ENCODE measurements at regions not wholly inside any gene's neighbourhood (a gene's known extent, or its start where the extent isn't known, plus 50 kb on each side); places are given as distances from the start of the nearest gene placed in this dataset.
"Not testable (repeated sequence)": the region's sequence is repeated elsewhere in the genome, so short reads cannot be mapped to it uniquely, and the experiment has no call there.

- no peak for DNase-seq (ENCODE audit: low read depth in 2 of 2)
These were observed 288.5 kb downstream of the C16orf95 start for GRCh38 chr16:87028481-87029320.

- no peak for DNase-seq (ENCODE audit: low read depth in 2 of 2)
These were observed 284.6 kb downstream of the C16orf95 start for GRCh38 chr16:87032554-87032953.

GRCh38 chr16:87033021-87033471 is 284.1 kb downstream of the C16orf95 start:
- DNase-seq (ENCODE audit: low read depth in 2 of 2): no peak

GRCh38 chr16:87033541-87034300 is 283.5 kb downstream of the C16orf95 start:
- DNase-seq (ENCODE audit: low read depth in 2 of 2): no peak

GRCh38 chr16:87034317-87034716 is 282.9 kb downstream of the C16orf95 start:
- DNase-seq (ENCODE audit: low read depth in 2 of 2): no peak

GRCh38 chr16:87035053-87035452 is 282.1 kb downstream of the C16orf95 start:
- no peak for DNase-seq (ENCODE audit: low read depth in 2 of 2)

GRCh38 chr16:87037012-87037411 is 280.2 kb downstream of the C16orf95 start:
- no peak for DNase-seq (ENCODE audit: low read depth in 2 of 2)

- DNase-seq (ENCODE audit: low read depth in 2 of 2): not testable (repeated sequence)
These were observed 278.7 kb downstream of the C16orf95 start for GRCh38 chr16:87038528-87038927.

GRCh38 chr16:87040169-87041117 is 276.7 kb downstream of the C16orf95 start:
- DNase-seq (ENCODE audit: low read depth in 2 of 2): no peak

GRCh38 chr16:87041286-87041685 is 275.9 kb downstream of the C16orf95 start:
- DNase-seq (ENCODE audit: low read depth in 2 of 2): no peak

- DNase-seq (ENCODE audit: low read depth in 2 of 2): no peak
These were observed 274.5 kb downstream of the C16orf95 start for GRCh38 chr16:87042551-87043230.

GRCh38 chr16:87043231-87044031 is 273.8 kb downstream of the C16orf95 start:
- DNase-seq (ENCODE audit: low read depth in 2 of 2): no peak

GRCh38 chr16:87044032-87044382 is 273.2 kb downstream of the C16orf95 start:
- DNase-seq (ENCODE audit: low read depth in 2 of 2): no peak

- DNase-seq (ENCODE audit: low read depth in 2 of 2): no peak
These were observed 272.4 kb downstream of the C16orf95 start for GRCh38 chr16:87044829-87045228.

GRCh38 chr16:87045466-87046216 is 271.6 kb downstream of the C16orf95 start:
- DNase-seq (ENCODE audit: low read depth in 2 of 2): no peak

GRCh38 chr16:87046235-87046634 is 271.0 kb downstream of the C16orf95 start:
- DNase-seq (ENCODE audit: low read depth in 2 of 2): no peak

GRCh38 chr16:87047221-87048037 is 269.8 kb downstream of the C16orf95 start:
- no peak for DNase-seq (ENCODE audit: low read depth in 2 of 2)

- DNase-seq (ENCODE audit: low read depth in 2 of 2): no peak
These were observed 269.0 kb downstream of the C16orf95 start for GRCh38 chr16:87048038-87048729.
